PC-3 (cell line): ENCODE measurements at regions not wholly inside any gene's neighbourhood (a gene's known extent, or its start where the extent isn't known, plus 50 kb on each side); places are given as distances from the start of the nearest gene placed in this dataset.

ENCODE experiments used
- ATAC-seq: fragments of 200-7000 bp; cut with Tn5 transposase; 2 replicates; pipeline ENCODE4 v1.9.1; 2020; ENCODE audit warnings: mild to moderate bottlenecking, moderate library complexity
- BruUV-seq: library from RNA; stranded (reverse); fragments of 400-500 nt; replicated peaks from 2 replicates; lab custom pipeline; 2021; lab: Mats Ljungman, UMichigan
- CTCF ChIA-PET: fragments of 300-600 bp; sonication (Branson Sonifier 250); formaldehyde crosslinking; loops from one replicate; lab custom pipeline; 2022; ENCODE audit warnings: antibody characterized with exemption; lab: Charles Lee
- POLR2A ChIA-PET: fragments of 300-600 bp; sonication (Branson Sonifier 250); formaldehyde crosslinking; loops from one replicate; lab custom pipeline; 2022; ENCODE audit warnings: antibody characterized with exemption; ENCODE audit not compliant: unreplicated experiment; lab: Charles Lee
- DNase-seq: peaks from one replicate; pipeline ENCODE4 v3.0.0-alpha.2; 2015
- H2AFZ ChIP-seq: fragments of 300-600 bp; sonication (generic); 2 replicates; pipeline ENCODE4 v1.6.0; 2016; ENCODE audit warnings: antibody characterized with exemption, low read length
- H3F3A ChIP-seq: fragments of 300-600 bp; sonication (generic); one replicate; pipeline ENCODE4 v1.6.0; 2017; ENCODE audit warnings: antibody characterized with exemption, low read length, control low read depth, mild to moderate bottlenecking; ENCODE audit not compliant: unreplicated experiment
- H3K27ac ChIP-seq: fragments of 300-600 bp; sonication (generic); 2 replicates; pipeline ENCODE4 v1.5.1; 2016; ENCODE audit warnings: mild to moderate bottlenecking, low read length
- H3K27me3 ChIP-seq: fragments of 300-600 bp; sonication (generic); 2 replicates; pipeline ENCODE4 v1.6.1; 2016; ENCODE audit warnings: low read length, mixed read lengths
- H3K36me3 ChIP-seq: fragments of 300-600 bp; sonication (generic); 2 replicates; pipeline ENCODE4 v1.6.1; 2016; ENCODE audit warnings: low read depth, mixed run types, low read length, mixed read lengths
- H3K4me1 ChIP-seq: fragments of 300-600 bp; sonication (generic); 2 replicates; pipeline ENCODE4 v1.5.1; 2016; ENCODE audit warnings: low read length; ENCODE audit not compliant: insufficient read depth
- H3K4me2 ChIP-seq: fragments of 300-600 bp; sonication (generic); 2 replicates; pipeline ENCODE4 v1.6.0; 2016; ENCODE audit warnings: low read length
- H3K4me3 ChIP-seq: fragments of 300-600 bp; sonication (generic); 2 replicates; pipeline ENCODE4 v1.5.1; 2016; ENCODE audit warnings: mild to moderate bottlenecking, low read length, mixed read lengths
- H3K79me2 ChIP-seq: fragments of 300-600 bp; sonication (generic); 2 replicates; pipeline ENCODE4 v1.6.1; 2017; ENCODE audit warnings: low read length, mixed read lengths
- H3K9ac ChIP-seq: fragments of 300-600 bp; sonication (generic); 2 replicates; pipeline ENCODE4 v1.6.0; 2016; ENCODE audit warnings: mild to moderate bottlenecking, low read length
- H3K9me2 ChIP-seq: fragments of 300-600 bp; sonication (generic); replicated peaks from 2 replicates; pipeline ENCODE4 v1.6.1; 2016; ENCODE audit warnings: mixed run types, low read length, mixed read lengths
- H3K9me3 ChIP-seq: fragments of 300-600 bp; sonication (generic); 2 replicates; pipeline ENCODE4 v1.6.1; 2016; ENCODE audit warnings: low read length, mixed read lengths
- H4K20me1 ChIP-seq: fragments of 300-600 bp; sonication (generic); 2 replicates; pipeline ENCODE4 v1.6.1; 2016; ENCODE audit warnings: low read length, mixed read lengths
- EZH2 ChIP-seq: fragments of 300-600 bp; sonication (generic); IDR thresholded peaks from one replicate; pipeline ENCODE4 v1.6.1; 2017; ENCODE audit warnings: antibody characterized with exemption, mild to moderate bottlenecking, low read length; ENCODE audit not compliant: unreplicated experiment
- EZH2phosphoT487 ChIP-seq: fragments of 300-600 bp; sonication (generic); IDR thresholded peaks from 2 replicates; pipeline ENCODE4 v1.6.1; 2018; ENCODE audit warnings: mild to moderate bottlenecking, antibody characterized with exemption, low read length, borderline replicate concordance
- intact Hi-C: fragments of 100-400 bp; cut with micrococcal nuclease; formaldehyde crosslinking; loops from 2 replicates; pipeline ENCODE4 v1.9.0; 2023
- TF ChIP-seq, protein P1 (sequence below): fragments of 300-600 bp; sonication (generic); conservative IDR thresholded peaks from 2 replicates; pipeline ENCODE4 v1.5.1; 2017; ENCODE audit warnings: antibody characterized with exemption, low read depth, mild to moderate bottlenecking, low read length

DNA sequence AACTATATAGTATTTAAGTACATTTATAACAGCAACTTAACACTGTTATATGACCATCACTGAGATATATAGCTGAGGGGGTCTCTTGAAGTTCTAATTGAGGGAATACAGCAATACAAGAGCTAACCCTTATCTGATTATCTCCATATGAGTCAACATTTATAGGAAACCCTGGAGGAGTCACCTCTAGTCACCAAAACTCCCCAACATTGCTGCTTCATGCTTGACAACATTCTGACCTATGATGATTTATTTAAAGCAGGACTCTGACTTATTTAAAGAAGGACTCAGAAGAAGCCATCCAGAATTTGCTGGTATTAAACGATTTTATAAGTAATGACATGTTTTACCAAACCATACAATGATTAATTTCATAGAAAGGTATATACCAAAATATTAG is 182.6 kb upstream of the NOX3 start:
- Histone ChIP-seq H3K9me3 (no peaks in the 10 kb centered on the region), H3K79me2 (no peaks in the 10 kb centered on the region), H3K4me1 (peaks cover 11% of the 10 kb centered on the region; the same call in 1 of the 2 replicates), H3F3A (no peaks in the 10 kb centered on the region), H3K27me3 (no peaks in the 10 kb centered on the region), H3K9ac (no peak overlapping the region), H3K9me2 (no peaks in the 10 kb centered on the region), H3K4me2 (no peak overlapping the region), H2AFZ (no peak overlapping the region), H3K27ac (no peak overlapping the region), H3K4me3 (no peak overlapping the region), H4K20me1 (no peaks in the 10 kb centered on the region), H3K36me3 (no peaks in the 10 kb centered on the region)
- no peak for TF ChIP-seq EZH2
- TF ChIP-seq, protein P1, sequence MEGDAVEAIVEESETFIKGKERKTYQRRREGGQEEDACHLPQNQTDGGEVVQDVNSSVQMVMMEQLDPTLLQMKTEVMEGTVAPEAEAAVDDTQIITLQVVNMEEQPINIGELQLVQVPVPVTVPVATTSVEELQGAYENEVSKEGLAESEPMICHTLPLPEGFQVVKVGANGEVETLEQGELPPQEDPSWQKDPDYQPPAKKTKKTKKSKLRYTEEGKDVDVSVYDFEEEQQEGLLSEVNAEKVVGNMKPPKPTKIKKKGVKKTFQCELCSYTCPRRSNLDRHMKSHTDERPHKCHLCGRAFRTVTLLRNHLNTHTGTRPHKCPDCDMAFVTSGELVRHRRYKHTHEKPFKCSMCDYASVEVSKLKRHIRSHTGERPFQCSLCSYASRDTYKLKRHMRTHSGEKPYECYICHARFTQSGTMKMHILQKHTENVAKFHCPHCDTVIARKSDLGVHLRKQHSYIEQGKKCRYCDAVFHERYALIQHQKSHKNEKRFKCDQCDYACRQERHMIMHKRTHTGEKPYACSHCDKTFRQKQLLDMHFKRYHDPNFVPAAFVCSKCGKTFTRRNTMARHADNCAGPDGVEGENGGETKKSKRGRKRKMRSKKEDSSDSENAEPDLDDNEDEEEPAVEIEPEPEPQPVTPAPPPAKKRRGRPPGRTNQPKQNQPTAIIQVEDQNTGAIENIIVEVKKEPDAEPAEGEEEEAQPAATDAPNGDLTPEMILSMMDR = no peak
- no peak for TF ChIP-seq EZH2phosphoT487
- ChIA-PET CTCF (no interaction called here), POLR2A (no interaction called here)
- ATAC-seq = no peak
- intact Hi-C loops = no loop called here
- no TSS peak for BruUV-seq
- DNase-seq = peak; percentile 45

DNA sequence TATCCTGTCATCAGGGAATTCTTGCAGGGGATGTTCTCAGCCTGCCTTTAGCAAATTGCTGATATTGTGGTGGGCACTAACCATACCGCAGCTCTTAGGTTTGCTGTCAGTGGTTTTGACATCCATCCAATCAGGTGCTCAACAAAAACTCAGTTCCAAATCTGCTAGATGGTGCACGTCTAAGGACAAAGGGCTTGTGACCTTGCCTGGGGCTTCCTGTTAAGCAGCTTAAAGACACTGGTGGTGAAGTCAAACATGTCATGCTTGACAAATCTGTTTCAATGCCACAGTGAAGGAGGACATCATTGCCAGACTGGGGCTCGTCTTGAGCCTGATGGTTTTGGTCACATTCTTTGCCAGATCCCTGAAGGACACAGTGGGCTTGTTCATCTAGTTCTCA is 179.8 kb upstream of the NOX3 start:
- Histone ChIP-seq H3K27me3 (no peaks in the 10 kb centered on the region), H3K9me2 (no peaks in the 10 kb centered on the region), H3K4me1 (peaks cover 15% of the 10 kb centered on the region), H3K9me3 (no peaks in the 10 kb centered on the region), H3F3A (no peaks in the 10 kb centered on the region), H3K79me2 (no peaks in the 10 kb centered on the region), H3K4me2 (no peak overlapping the region), H4K20me1 (no peaks in the 10 kb centered on the region), H2AFZ (no peak overlapping the region), H3K36me3 (no peaks in the 10 kb centered on the region), H3K9ac (no peak overlapping the region), H3K27ac (no peak overlapping the region), H3K4me3 (no peak overlapping the region)
- CTCF ChIA-PET = no interaction called here
- TF ChIP-seq EZH2phosphoT487 (no peak), EZH2 (no peak)
- TF ChIP-seq, protein P1 = no peak
- DNase-seq = no peak
- intact Hi-C loops = no loop called here
- POLR2A ChIA-PET = no interaction called here
- no peak for ATAC-seq
- BruUV-seq = no TSS peak

DNA sequence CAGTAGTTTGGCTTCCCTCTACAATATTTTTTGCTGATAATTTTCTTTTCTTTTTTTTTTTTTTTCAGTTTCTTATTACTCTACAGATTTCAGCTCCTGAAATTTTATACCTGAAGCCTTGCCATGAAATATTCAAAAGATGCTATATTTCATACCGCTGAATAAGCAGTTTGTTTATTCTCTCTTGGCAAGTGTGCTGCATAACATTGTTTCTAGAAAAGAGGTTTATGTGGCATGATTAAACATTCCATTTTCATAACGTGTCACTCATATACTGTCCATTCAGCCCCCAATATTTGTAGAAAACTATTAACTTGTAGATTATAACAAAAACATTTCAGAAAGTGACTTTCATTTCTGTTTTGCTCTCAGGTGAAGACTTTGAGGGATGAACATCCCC is 174.4 kb upstream of the NOX3 start:
- H3K27ac ChIP-seq = no peak overlapping the region
- H2AFZ ChIP-seq = no peak overlapping the region
- ChIA-PET CTCF (no interaction called here), POLR2A (no interaction called here)
- H3K79me2 ChIP-seq = no peaks in the 10 kb centered on the region
- TF ChIP-seq EZH2 = no peak
- TF ChIP-seq, protein P1 = no peak
- no peak for TF ChIP-seq EZH2phosphoT487
- peaks cover 14% of the 10 kb centered on the region for H3K4me1 ChIP-seq
- H3K9me2 ChIP-seq = no peaks in the 10 kb centered on the region
- no peaks in the 10 kb centered on the region for H3K27me3 ChIP-seq
- no peaks in the 10 kb centered on the region for H3F3A ChIP-seq
- H3K36me3 ChIP-seq = no peaks in the 10 kb centered on the region
- ATAC-seq = peak; percentile 80
- intact Hi-C loops = no loop called here
- no peaks in the 10 kb centered on the region for H3K9me3 ChIP-seq
- no TSS peak for BruUV-seq
- H3K4me2 ChIP-seq = peak overlapping the region; percentile 23; the same call in 1 of the 2 replicates
- no peak overlapping the region for H3K4me3 ChIP-seq
- no peaks in the 10 kb centered on the region for H4K20me1 ChIP-seq
- DNase-seq = peak; percentile 59
- H3K9ac ChIP-seq = no peak overlapping the region
